ENCODE measurements at regions not wholly inside any gene's neighbourhood (a gene's known extent, or its start where the extent isn't known, plus 50 kb on each side); places are given as distances from the start of the nearest gene placed in this dataset.

- no peak for TF ChIP-seq CTCF (IDR thresholded peaks at IDR 0.05)
- TF ChIP-seq POLR2A (IDR thresholded peaks at IDR 0.05): no peak
Observed at GRCh38 chr1:29687601-29688244, 451.4 kb downstream of the PTPRU start.

Data from thyroid gland (tissue), 4 donors.